ENCODE measurements at regions not wholly inside any gene's neighbourhood (a gene's known extent, or its start where the extent isn't known, plus 50 kb on each side); places are given as distances from the start of the nearest gene placed in this dataset.

- Histone ChIP-seq H3K27ac (ENCODE audit: low read depth, low read length) (no peak overlapping the region), H3K4me3 (ENCODE audit: low read depth, low read length) (no peak overlapping the region), H3K9me3 (ENCODE audit: control insufficient read depth, insufficient read depth, low read length) (no peaks in the 10 kb centered on the region; the same call in 1 of the 2 replicates), H3K27me3 (ENCODE audit: control insufficient read depth, insufficient read depth, low read length) (no peaks in the 10 kb centered on the region)
- POLR2A ChIA-PET = interaction anchor here (1.1 kb wide), 1 partner anchor 21 kb away, joined by 4 read pairs; no protein-coding TSS in a partner anchor
- CTCF ChIA-PET = interaction anchor here (0.6 to 1.3 kb wide), 4 partner anchors 9 to 906 kb away, joined by 3 to 5 read pairs (median 3); no protein-coding TSS in a partner anchor
- no peak for DNase-seq (ENCODE audit: low read depth, low spot score)
- no peak for TF ChIP-seq CTCF (IDR thresholded peaks at IDR 0.05; ENCODE audit: low read depth, low read length)
These were observed 116.1 kb upstream of the ZMIZ1 start for GRCh38 chr10:78952686-78953085.

- no peak overlapping the region for H3K4me3 ChIP-seq (ENCODE audit: low read depth, low read length)
- CTCF ChIA-PET = interaction anchor here (0.6 to 1.3 kb wide), 5 partner anchors 13 to 907 kb away, joined by 3 to 5 read pairs (median 3); no protein-coding TSS in a partner anchor
- DNase-seq (ENCODE audit: low read depth, low spot score) = no peak
- no peak for TF ChIP-seq CTCF (IDR thresholded peaks at IDR 0.05; ENCODE audit: low read depth, low read length)
- H3K27ac ChIP-seq (ENCODE audit: low read depth, low read length) = peak overlapping the region; percentile 31
- H3K27me3 ChIP-seq (ENCODE audit: control insufficient read depth, insufficient read depth, low read length) = no peaks in the 10 kb centered on the region
- POLR2A ChIA-PET = interaction anchor here (0.7 to 1.1 kb wide), 2 partner anchors 8 to 20 kb away, joined by 4 read pairs; no protein-coding TSS in a partner anchor
- H3K9me3 ChIP-seq (ENCODE audit: control insufficient read depth, insufficient read depth, low read length) = no peaks in the 10 kb centered on the region; the same call in 1 of the 2 replicates
These were observed 115.5 kb upstream of the ZMIZ1 start for GRCh38 chr10:78953113-78953798.

- H3K27me3 ChIP-seq (ENCODE audit: control insufficient read depth, insufficient read depth, low read length) = no peaks in the 10 kb centered on the region
- CTCF ChIA-PET = interaction anchor here (0.6 to 1.3 kb wide), 3 partner anchors 21 to 243 kb away, joined by 3 to 5 read pairs (median 3); no protein-coding TSS in a partner anchor
These were observed 114.9 kb upstream of the ZMIZ1 start for GRCh38 chr10:78953799-78954297.

GRCh38 chr10:78954689-78955088, 114.1 kb upstream of the ZMIZ1 start:
- no peak for DNase-seq (ENCODE audit: low read depth, low spot score)
- Histone ChIP-seq H3K27ac (ENCODE audit: low read depth, low read length) (no peak overlapping the region), H3K9me3 (ENCODE audit: control insufficient read depth, insufficient read depth, low read length) (no peaks in the 10 kb centered on the region; the same call in 1 of the 2 replicates), H3K27me3 (ENCODE audit: control insufficient read depth, insufficient read depth, low read length) (no peaks in the 10 kb centered on the region), H3K4me3 (ENCODE audit: low read depth, low read length) (no peak overlapping the region)
- no peak for TF ChIP-seq CTCF (IDR thresholded peaks at IDR 0.05; ENCODE audit: low read depth, low read length)
- ChIA-PET CTCF (no interaction called here), POLR2A (no interaction called here)

More at GRCh38 chr10:78953799-78954297, 114.9 kb upstream of the ZMIZ1 start:
- no peaks in the 10 kb centered on the region; the same call in 1 of the 2 replicates for H3K9me3 ChIP-seq (ENCODE audit: control insufficient read depth, insufficient read depth, low read length)
- TF ChIP-seq CTCF (IDR thresholded peaks at IDR 0.05; ENCODE audit: low read depth, low read length) = no peak
- no peak overlapping the region for H3K4me3 ChIP-seq (ENCODE audit: low read depth, low read length)
- no peak for DNase-seq (ENCODE audit: low read depth, low spot score)
- POLR2A ChIA-PET = interaction anchor here (0.7 to 1.1 kb wide), 2 partner anchors 9 to 20 kb away, joined by 4 read pairs; no protein-coding TSS in a partner anchor
- H3K27ac ChIP-seq (ENCODE audit: low read depth, low read length) = no peak overlapping the region

GRCh38 chr10:78955206-78955605, 113.6 kb upstream of the ZMIZ1 start:
- Histone ChIP-seq H3K4me3 (ENCODE audit: low read depth, low read length) (no peak overlapping the region), H3K27ac (ENCODE audit: low read depth, low read length) (no peak overlapping the region), H3K27me3 (ENCODE audit: control insufficient read depth, insufficient read depth, low read length) (no peaks in the 10 kb centered on the region), H3K9me3 (ENCODE audit: control insufficient read depth, insufficient read depth, low read length) (no peaks in the 10 kb centered on the region; the same call in 1 of the 2 replicates)
- CTCF ChIA-PET = no interaction called here
- DNase-seq (ENCODE audit: low read depth, low spot score) = no peak
- TF ChIP-seq CTCF (IDR thresholded peaks at IDR 0.05; ENCODE audit: low read depth, low read length) = no peak
- POLR2A ChIA-PET = no interaction called here
